ENCODE measurements at regions not wholly inside any gene's neighbourhood (a gene's known extent, or its start where the extent isn't known, plus 50 kb on each side); places are given as distances from the start of the nearest gene placed in this dataset.

DNA sequence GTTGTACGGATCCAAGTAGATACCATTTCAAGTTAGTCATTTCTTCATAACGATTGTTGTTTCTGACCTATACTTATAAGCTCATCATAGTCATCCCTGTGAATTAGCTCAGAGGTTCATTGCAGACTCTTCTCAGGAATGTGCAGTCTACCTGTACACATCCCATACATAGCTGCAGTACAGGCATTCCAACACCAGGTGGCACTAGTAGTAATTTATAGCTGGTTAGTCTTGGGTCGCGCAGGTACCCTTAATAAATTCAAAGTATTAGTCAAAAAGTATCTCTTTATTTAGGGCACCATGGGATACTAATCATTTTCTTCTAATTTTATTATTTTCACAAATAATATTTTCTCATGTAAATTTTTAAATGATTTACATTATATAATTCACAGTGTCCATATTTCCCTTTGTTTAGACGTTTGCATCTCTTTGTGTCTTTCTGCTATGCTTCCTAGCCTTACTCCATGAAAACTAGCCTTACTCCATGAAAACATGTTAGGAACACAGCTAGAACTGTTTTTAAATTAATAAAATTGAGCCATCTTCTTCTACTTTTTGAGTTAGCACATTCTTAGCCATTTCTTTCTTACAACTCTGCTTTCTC lies 128.6 kb upstream of the FAM83B start:
- TF ChIP-seq SUZ12 (IDR thresholded peaks at IDR 0.05; ENCODE audit: extremely low read depth, insufficient read depth, insufficient read length) (no peak), ZNF274 (IDR thresholded peaks at IDR 0.05; ENCODE audit: low read depth, low read length) (no peak), YY1 (IDR thresholded peaks at IDR 0.05; ENCODE audit: insufficient read depth, insufficient read length) (no peak)

All from NT2/D1 (cell line).